ENCODE measurements at regions not wholly inside any gene's neighbourhood (a gene's known extent, or its start where the extent isn't known, plus 50 kb on each side); places are given as distances from the start of the nearest gene placed in this dataset.

DNA sequence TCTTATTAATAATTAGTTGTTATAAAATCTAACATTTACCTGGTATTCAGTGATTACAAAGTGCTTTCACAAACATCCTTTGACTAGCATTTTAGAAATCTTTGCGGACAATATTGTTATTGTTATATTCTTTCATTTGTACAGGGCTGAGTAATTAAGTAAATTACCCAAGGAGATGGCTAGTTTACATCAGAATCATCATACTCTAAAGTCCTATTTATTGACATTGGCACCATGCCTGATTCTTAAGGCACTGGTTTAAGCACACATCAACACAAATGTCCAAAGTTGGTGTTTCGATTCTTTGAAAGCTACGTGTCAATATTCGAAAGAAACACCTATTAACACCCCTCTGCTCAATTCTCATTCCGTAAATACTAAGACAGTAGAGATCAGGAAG is 424.6 kb upstream of the CHRM3 start:
- no peaks in the 10 kb centered on the region for H3K9me3 ChIP-seq
- no peak for DNase-seq

DNA sequence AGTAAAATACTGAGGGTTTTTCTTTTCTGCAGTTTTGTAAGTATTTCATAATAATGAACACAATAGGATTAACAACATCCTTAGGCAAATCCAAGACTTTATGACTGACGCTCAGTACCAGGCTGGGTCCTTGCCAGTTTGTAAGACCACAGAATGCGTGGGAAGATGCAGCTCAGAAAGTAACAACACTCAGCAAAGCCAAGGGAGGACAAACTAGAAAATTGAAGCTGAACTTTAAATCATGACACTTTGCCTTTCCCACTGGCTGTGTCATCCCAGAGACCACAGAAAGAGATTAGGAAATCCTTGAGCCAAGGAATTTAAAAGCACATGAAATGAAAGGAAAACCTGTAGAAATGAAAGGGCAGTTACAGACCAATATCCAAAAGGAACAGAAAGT is 426.3 kb upstream of the CHRM3 start:
- no peak for DNase-seq
- Histone ChIP-seq H3K4me3 (ENCODE audit: low read depth, low read length) (no peak overlapping the region), H3K4me1 (peaks cover 10% of the 10 kb centered on the region), H3K36me3 (no peaks in the 10 kb centered on the region), H3K27me3 (no peaks in the 10 kb centered on the region), H3K9me3 (no peaks in the 10 kb centered on the region)
- TF ChIP-seq, protein P1, sequence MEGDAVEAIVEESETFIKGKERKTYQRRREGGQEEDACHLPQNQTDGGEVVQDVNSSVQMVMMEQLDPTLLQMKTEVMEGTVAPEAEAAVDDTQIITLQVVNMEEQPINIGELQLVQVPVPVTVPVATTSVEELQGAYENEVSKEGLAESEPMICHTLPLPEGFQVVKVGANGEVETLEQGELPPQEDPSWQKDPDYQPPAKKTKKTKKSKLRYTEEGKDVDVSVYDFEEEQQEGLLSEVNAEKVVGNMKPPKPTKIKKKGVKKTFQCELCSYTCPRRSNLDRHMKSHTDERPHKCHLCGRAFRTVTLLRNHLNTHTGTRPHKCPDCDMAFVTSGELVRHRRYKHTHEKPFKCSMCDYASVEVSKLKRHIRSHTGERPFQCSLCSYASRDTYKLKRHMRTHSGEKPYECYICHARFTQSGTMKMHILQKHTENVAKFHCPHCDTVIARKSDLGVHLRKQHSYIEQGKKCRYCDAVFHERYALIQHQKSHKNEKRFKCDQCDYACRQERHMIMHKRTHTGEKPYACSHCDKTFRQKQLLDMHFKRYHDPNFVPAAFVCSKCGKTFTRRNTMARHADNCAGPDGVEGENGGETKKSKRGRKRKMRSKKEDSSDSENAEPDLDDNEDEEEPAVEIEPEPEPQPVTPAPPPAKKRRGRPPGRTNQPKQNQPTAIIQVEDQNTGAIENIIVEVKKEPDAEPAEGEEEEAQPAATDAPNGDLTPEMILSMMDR (IDR thresholded peaks at IDR 0.05; ENCODE audit: low read depth, low read length): no peak

More for the DNA sequence above, 424.6 kb upstream of the CHRM3 start:
- Histone ChIP-seq H3K4me3 (ENCODE audit: low read depth, low read length) (no peak overlapping the region), H3K36me3 (no peaks in the 10 kb centered on the region), H3K27me3 (no peaks in the 10 kb centered on the region), H3K4me1 (peaks cover 2% of the 10 kb centered on the region; the same call in 1 of the 2 replicates)
- TF ChIP-seq, protein P1 (IDR thresholded peaks at IDR 0.05; ENCODE audit: low read depth, low read length): no peak

DNA sequence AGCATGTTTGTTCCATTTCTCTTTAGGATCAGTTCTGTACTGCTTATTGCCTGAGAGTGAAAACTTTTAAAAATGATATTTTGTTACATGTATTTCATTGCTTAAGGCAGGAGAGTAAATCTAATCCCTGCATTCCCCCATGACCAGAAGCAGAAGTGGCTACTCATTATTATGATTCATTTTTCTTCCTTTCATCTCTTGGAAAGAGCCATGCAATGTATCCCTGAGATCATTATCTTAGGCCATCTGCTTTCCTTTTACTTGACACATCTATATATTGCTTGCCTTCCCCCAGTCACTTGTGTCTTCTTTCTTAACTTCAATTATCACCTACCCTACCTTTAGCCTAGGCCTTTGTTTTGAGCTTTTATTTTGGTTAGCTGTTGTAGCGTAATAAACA is 430.4 kb upstream of the CHRM3 start:
- no peaks in the 10 kb centered on the region for H3K36me3 ChIP-seq
- TF ChIP-seq, protein P1 (IDR thresholded peaks at IDR 0.05; ENCODE audit: low read depth, low read length): no peak
- H3K9me3 ChIP-seq: no peaks in the 10 kb centered on the region
- H3K4me1 ChIP-seq: peaks cover 10% of the 10 kb centered on the region
- no peak for DNase-seq
- H3K27me3 ChIP-seq: no peaks in the 10 kb centered on the region
- no peak overlapping the region for H3K4me3 ChIP-seq (ENCODE audit: low read depth, low read length)

DNA sequence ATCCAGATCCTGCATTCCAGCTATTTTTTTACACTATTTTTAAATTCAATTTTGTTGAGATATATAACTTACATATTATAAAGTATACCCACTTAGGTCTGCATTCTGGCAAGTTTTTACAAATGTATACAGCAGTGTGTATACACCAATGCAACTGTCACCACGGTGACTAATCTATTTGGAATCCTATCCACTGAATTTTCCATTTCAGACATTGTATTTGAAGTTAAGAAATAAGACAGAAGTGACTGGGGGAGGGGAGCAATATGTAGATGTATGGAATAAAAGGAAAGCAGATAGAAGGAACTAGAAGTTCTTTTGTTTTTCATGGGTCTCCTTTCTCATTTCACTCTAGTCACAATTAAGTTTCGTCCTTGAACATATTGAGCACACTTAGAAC is 431.5 kb upstream of the CHRM3 start:
- no peak overlapping the region for H3K4me3 ChIP-seq (ENCODE audit: low read depth, low read length)
- H3K4me1 ChIP-seq: peaks cover 10% of the 10 kb centered on the region
- TF ChIP-seq, protein P1 (IDR thresholded peaks at IDR 0.05; ENCODE audit: low read depth, low read length): no peak
- no peaks in the 10 kb centered on the region for H3K27me3 ChIP-seq
- H3K9me3 ChIP-seq: no peaks in the 10 kb centered on the region
- H3K36me3 ChIP-seq: no peaks in the 10 kb centered on the region
- no peak for DNase-seq

DNA sequence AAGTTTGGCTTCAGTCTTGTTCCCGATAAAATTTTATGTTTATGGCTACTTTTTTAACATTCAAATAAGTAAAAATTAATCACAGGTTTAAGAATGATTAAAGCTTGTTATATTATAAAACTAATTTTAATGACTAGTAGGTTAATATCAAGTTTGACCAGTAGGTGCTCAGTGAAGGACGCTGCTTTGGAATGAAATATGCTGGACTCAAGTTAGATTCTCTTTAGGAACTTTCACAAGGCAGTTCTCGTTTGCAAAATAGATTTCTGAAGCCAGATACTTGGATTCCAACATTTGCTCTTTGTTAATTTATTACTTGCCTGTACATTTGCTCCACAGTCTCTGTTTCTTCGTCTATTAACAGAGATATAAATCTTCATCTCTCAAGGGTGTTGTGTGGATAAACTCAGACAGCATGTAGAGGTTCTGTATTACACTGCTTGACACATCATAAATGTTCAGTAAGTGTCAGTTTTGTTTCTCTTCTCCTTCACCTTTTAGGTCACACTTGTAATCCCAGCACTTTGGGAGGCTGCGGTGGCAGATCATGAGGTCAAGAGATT is 432.8 kb upstream of the CHRM3 start:
- H3K36me3 ChIP-seq: no peaks in the 10 kb centered on the region
- H3K4me3 ChIP-seq (ENCODE audit: low read depth, low read length): no peak overlapping the region
- H3K4me1 ChIP-seq: peaks cover 10% of the 10 kb centered on the region
- DNase-seq: no peak
- TF ChIP-seq, protein P1 (IDR thresholded peaks at IDR 0.05; ENCODE audit: low read depth, low read length): peak; percentile 27
- no peaks in the 10 kb centered on the region for H3K27me3 ChIP-seq
- no peaks in the 10 kb centered on the region for H3K9me3 ChIP-seq

DNA sequence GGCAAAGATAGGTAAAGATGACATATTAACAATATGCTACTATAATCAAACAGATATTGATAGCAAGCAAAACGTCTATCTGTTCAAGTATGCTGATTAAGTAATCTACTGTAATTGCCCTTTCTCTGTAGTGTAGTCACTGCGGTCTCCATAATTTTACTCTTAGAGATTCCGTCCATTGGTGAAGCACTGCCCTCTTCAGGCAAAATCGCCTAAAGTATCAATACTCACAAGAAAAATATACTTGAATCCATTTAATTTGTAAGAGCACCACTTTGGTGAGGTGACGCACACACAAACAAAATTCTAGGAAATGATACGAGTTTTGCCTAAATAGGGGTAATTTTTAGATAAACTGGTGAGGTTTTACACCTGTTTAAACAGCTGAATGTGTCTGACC is 434.6 kb upstream of the CHRM3 start:
- H3K36me3 ChIP-seq: no peaks in the 10 kb centered on the region
- TF ChIP-seq, protein P1 (IDR thresholded peaks at IDR 0.05; ENCODE audit: low read depth, low read length): peak; percentile 72
- DNase-seq: peak; percentile 49

More for the DNA sequence above, 434.6 kb upstream of the CHRM3 start:
- Histone ChIP-seq H3K4me3 (ENCODE audit: low read depth, low read length) (no peak overlapping the region), H3K27me3 (no peaks in the 10 kb centered on the region), H3K4me1 (peaks cover 10% of the 10 kb centered on the region), H3K9me3 (no peaks in the 10 kb centered on the region)

Data from BE2C (cell line).